ENCODE measurements at regions not wholly inside any gene's neighbourhood (a gene's known extent, or its start where the extent isn't known, plus 50 kb on each side); places are given as distances from the start of the nearest gene placed in this dataset.

DNA sequence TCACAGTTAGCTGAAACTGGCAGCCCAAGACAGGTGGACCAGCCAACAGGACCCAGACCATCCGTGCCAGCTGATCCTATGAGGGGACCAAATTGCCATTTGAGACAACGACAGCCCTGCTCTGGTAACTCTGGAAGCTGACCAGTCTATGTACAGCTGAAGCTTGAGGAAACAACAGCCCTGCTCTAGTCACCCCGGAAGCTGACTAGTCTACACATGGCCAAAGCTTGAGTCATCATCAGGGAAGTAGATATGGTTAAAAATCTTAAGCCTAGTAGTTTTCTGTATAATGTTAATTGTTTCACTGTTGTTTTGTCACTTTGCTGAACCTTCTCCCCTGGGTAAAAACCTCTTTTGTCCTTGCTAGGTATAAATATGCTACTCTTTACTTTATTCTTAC, 905.4 kb upstream of the NDST4 start:
- Mint-ChIP-seq H3K36me3 (ENCODE audit: low read depth) (peaks cover 31% of the 10 kb centered on the region), H3K4me3 (no peak overlapping the region), H3K9me3 (peaks cover 84% of the 10 kb centered on the region), H3K27me3 (ENCODE audit: insufficient read depth) (peaks cover 2% of the 10 kb centered on the region), H3K27ac (no peak overlapping the region), H3K4me1 (no peaks in the 10 kb centered on the region)
- no peak overlapping the region for H3K27ac ChIP-seq (ENCODE audit: low read depth, low read length)
- H3K9ac ChIP-seq (ENCODE audit: extremely low read depth, low read length, poor library complexity, severe bottlenecking), result no peak overlapping the region
- H3K4me1 ChIP-seq (ENCODE audit: control insufficient read depth, insufficient read depth, low read length), result no peaks in the 10 kb centered on the region
- peaks cover 59% of the 10 kb centered on the region for H3K9me3 ChIP-seq (ENCODE audit: control insufficient read depth, low read length)
- WGBS, 2 experiments (ENCODE audit: insufficient coverage in 1 of 2, insufficient read length in 1 of 2), result 91 to 92% methylated on average over 2 to 3 of the region's 3 CpGs
- DNase-seq, result no peak
- no peaks in the 10 kb centered on the region for H3K36me3 ChIP-seq (ENCODE audit: control insufficient read depth, insufficient read depth, low read length)
- H3K27me3 ChIP-seq (ENCODE audit: control insufficient read depth, insufficient read depth, low read length, poor library complexity, severe bottlenecking), result no peaks in the 10 kb centered on the region
- TF ChIP-seq, protein P1, sequence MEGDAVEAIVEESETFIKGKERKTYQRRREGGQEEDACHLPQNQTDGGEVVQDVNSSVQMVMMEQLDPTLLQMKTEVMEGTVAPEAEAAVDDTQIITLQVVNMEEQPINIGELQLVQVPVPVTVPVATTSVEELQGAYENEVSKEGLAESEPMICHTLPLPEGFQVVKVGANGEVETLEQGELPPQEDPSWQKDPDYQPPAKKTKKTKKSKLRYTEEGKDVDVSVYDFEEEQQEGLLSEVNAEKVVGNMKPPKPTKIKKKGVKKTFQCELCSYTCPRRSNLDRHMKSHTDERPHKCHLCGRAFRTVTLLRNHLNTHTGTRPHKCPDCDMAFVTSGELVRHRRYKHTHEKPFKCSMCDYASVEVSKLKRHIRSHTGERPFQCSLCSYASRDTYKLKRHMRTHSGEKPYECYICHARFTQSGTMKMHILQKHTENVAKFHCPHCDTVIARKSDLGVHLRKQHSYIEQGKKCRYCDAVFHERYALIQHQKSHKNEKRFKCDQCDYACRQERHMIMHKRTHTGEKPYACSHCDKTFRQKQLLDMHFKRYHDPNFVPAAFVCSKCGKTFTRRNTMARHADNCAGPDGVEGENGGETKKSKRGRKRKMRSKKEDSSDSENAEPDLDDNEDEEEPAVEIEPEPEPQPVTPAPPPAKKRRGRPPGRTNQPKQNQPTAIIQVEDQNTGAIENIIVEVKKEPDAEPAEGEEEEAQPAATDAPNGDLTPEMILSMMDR (conservative IDR thresholded peaks at IDR 0.05), result no peak
- H3K4me3 ChIP-seq (ENCODE audit: low read length), result no peak overlapping the region

DNA sequence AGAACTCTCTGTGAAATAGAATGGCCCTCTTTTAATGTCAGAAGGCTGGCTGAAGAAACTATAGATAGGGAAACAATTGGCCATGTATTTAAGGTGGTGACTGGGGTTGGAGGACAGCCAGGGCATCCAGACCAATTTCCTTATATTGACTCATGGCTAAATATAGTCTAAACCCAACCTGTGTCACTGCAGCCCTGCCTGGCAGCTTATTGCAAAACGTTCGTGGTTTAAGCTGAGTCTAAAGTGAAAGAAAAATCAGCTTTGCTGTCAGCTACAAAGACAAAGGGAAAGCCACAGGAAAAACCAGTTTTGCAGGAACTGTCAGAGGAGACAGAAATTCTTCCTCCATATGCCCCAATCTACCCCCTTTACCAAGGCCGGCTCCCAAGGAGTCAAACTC, 902.8 kb upstream of the NDST4 start:
- Histone ChIP-seq H3K9ac (ENCODE audit: extremely low read depth, low read length, poor library complexity, severe bottlenecking) (no peak overlapping the region), H3K9me3 (ENCODE audit: control insufficient read depth, low read length) (peaks cover 66% of the 10 kb centered on the region), H3K4me1 (ENCODE audit: control insufficient read depth, insufficient read depth, low read length) (no peaks in the 10 kb centered on the region), H3K27ac (ENCODE audit: low read depth, low read length) (no peak overlapping the region), H3K36me3 (ENCODE audit: control insufficient read depth, insufficient read depth, low read length) (no peaks in the 10 kb centered on the region), H3K4me3 (ENCODE audit: low read length) (peak overlapping the region; percentile 3), H3K27me3 (ENCODE audit: control insufficient read depth, insufficient read depth, low read length, poor library complexity, severe bottlenecking) (no peaks in the 10 kb centered on the region)
- WGBS, 2 experiments (ENCODE audit: insufficient coverage in 1 of 2, insufficient read length in 1 of 2), result 91% methylated on average over 3 of the region's 3 CpGs; no CpG with 5 or more reads in 1 of the 2 experiments
- DNase-seq, result no peak
- Mint-ChIP-seq H3K27ac (no peak overlapping the region), H3K4me1 (no peaks in the 10 kb centered on the region), H3K27me3 (ENCODE audit: insufficient read depth) (peaks cover 2% of the 10 kb centered on the region), H3K4me3 (no peak overlapping the region), H3K36me3 (ENCODE audit: low read depth) (peaks cover 32% of the 10 kb centered on the region), H3K9me3 (peaks cover 85% of the 10 kb centered on the region)
- TF ChIP-seq, protein P1 (conservative IDR thresholded peaks at IDR 0.05), result no peak

DNA sequence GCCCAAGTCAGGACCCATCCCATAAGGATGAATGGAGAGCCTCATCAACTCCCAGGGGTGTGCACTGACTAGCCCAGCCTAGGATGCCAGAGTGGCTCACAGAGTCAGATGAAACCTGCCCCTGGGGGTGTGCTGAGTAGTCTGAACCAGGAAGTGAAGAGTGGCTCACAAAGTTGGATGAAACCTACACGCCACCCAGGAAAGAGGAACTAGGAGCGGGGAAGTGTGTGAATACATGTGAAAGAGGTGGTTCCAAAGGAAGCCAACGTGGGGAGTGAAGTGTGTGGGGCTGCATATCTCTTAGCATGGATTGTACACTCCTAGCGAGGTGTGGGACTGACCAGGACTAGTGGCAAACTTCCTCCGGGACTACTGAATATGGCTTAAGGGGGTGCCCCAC, 902.1 kb upstream of the NDST4 start:
- TF ChIP-seq, protein P1 (conservative IDR thresholded peaks at IDR 0.05), result no peak
- Histone ChIP-seq H3K9me3 (ENCODE audit: control insufficient read depth, low read length) (peaks cover 60% of the 10 kb centered on the region), H3K4me1 (ENCODE audit: control insufficient read depth, insufficient read depth, low read length) (no peaks in the 10 kb centered on the region), H3K36me3 (ENCODE audit: control insufficient read depth, insufficient read depth, low read length) (no peaks in the 10 kb centered on the region), H3K4me3 (ENCODE audit: low read length) (peak overlapping the region; percentile 3), H3K9ac (ENCODE audit: extremely low read depth, low read length, poor library complexity, severe bottlenecking) (no peak overlapping the region), H3K27me3 (ENCODE audit: control insufficient read depth, insufficient read depth, low read length, poor library complexity, severe bottlenecking) (no peaks in the 10 kb centered on the region), H3K27ac (ENCODE audit: low read depth, low read length) (no peak overlapping the region)
- Mint-ChIP-seq H3K4me3 (no peak overlapping the region), H3K9me3 (peaks cover 82% of the 10 kb centered on the region), H3K27me3 (ENCODE audit: insufficient read depth) (peaks cover 2% of the 10 kb centered on the region), H3K27ac (no peak overlapping the region), H3K4me1 (no peaks in the 10 kb centered on the region), H3K36me3 (ENCODE audit: low read depth) (peaks cover 32% of the 10 kb centered on the region)
- 90 to 94% methylated on average over 4 to 5 of the region's 5 CpGs for WGBS, 2 experiments (ENCODE audit: insufficient coverage in 1 of 2, insufficient read length in 1 of 2)
- DNase-seq, result no peak

All from endodermal cell (in vitro differentiated cells).